Heart right ventricle (tissue), 16 donors: ENCODE measurements at regions not wholly inside any gene's neighbourhood (a gene's known extent, or its start where the extent isn't known, plus 50 kb on each side); places are given as distances from the start of the nearest gene placed in this dataset.

ENCODE experiments used
- ATAC-seq, 8 donors: fragments of 200-7000 bp; cut with Tn5 transposase; one replicate each; pipeline ENCODE4 v1.9.1; 2020; ENCODE audit warnings: mild to moderate bottlenecking in 8 of 8, moderate library complexity in 8 of 8, moderate number of reproducible peaks in 1 of 8
- DNase-seq, 2 donors: peaks; one replicate each; pipeline ENCODE4 v3.0.0-alpha.2; 2020
- H3K27ac ChIP-seq, 10 donors: fragments of 200-600 bp; sonication (generic) in 2 of 10; one replicate each; pipeline versions ENCODE4 v1.5.0 to v1.8.0; 2020 to 2022; ENCODE audit warnings: mild to moderate bottlenecking in 3 of 10
- H3K27me3 ChIP-seq, 7 donors: fragments of 200-600 bp; one replicate each; pipeline ENCODE4 v1.8.0; 2021 to 2022; ENCODE audit warnings: mild to moderate bottlenecking in 2 of 7
- H3K36me3 ChIP-seq, 9 donors: fragments of 200-600 bp; sonication (generic) in 1 of 9; one replicate each; pipeline versions ENCODE4 v1.5.0 to v1.8.0; 2020 to 2022; ENCODE audit warnings: mild to moderate bottlenecking in 2 of 9
- H3K4me1 ChIP-seq, 9 donors: fragments of 200-600 bp; sonication (generic) in 1 of 9; one replicate each; pipeline versions ENCODE4 v1.5.0 to v1.8.0; 2020 to 2022; ENCODE audit warnings: mild to moderate bottlenecking in 4 of 9
- H3K4me3 ChIP-seq, 10 donors: fragments of 200-600 bp; sonication (generic) in 2 of 10; one replicate each; pipeline versions ENCODE4 v1.5.0 to v1.8.0; 2020 to 2022; ENCODE audit warnings: mild to moderate bottlenecking in 7 of 10, moderate library complexity in 2 of 10
- H3K9me3 ChIP-seq, 11 donors: fragments of 200-600 bp in 10 of 11; sonication (generic) in 2 of 11; one replicate each; pipeline versions ENCODE4 v1.5.0 to v1.8.0; 2013 to 2022; ENCODE audit warnings: mild to moderate bottlenecking in 2 of 11, control low read depth in 1 of 11, moderate library complexity in 1 of 11
- WGBS, 2 donors: extraction: QIAGEN DNeasy Blood & Tissue Kit; methylation state at CpG; one replicate each; pipeline ENCODE4 v1.1.7; 2013; ENCODE audit warnings: inconsistent platforms in 1 of 2; 5-methylcytosine and 5-hydroxymethylcytosine counted together
- intact Hi-C, 10 donors: fragments of 100-400 bp; cut with DNase I; formaldehyde crosslinking; loops; one replicate each; pipeline versions ENCODE4 v1.11.1 to v1.14.2; 2022
- TF ChIP-seq, protein P1 (sequence below), 9 donors: fragments of 200-600 bp; sonication (generic) in 2 of 9; IDR thresholded peaks; one replicate each; pipeline versions ENCODE4 v1.5.0 to v1.8.0; 2021 to 2022; ENCODE audit warnings: antibody characterized with exemption in 9 of 9, mild to moderate bottlenecking in 5 of 9, moderate library complexity in 1 of 9
- donor health status: Arrhythmogenic right ventricular cardiomyopathy.
- donor health status: ischemic (EF 13 %, LVEDD 7.1; RV severe dilation, severe dysfunction).
- donor health status: healthy with polysubstance abuse.
- donor health status: DM: no; HTN: yes; CAD: no.
- donor health status: DM: no; HTN: no; CAD: no.
- donor health status: ischemic (EF 25% LVEDD 6.9; RV normal size, moderate dysfunction).
- donor health status: ischemic (EF 25% LVEDD 5.7; RV mildly dilated, moderate dysfunction).
- donor health status: healthy.
- donor health status: DM: yes; HTN: yes; CAD: no.
- donor health status: Ischemic cardiomyopathy.
- donor health status: ischemic (EF 35%, LVEDD 5.7; RV mildly dilated, moderate dysfunction).
- donor health status: nonischemic (EF 11% LVEDD 7.7; RV severe dilation, severe dysfunction).
- donor health status: DM: yes; HTN: yes; CAD: no.
- donor health status: PGD.
- donor health status: ischemic (EF 29% LVEDD 5.4; RV normal size, mild dysfunction).
- donor health status: nonischemic (EF 23%, LVEDD 6.1; RV moderate dilation, normal function).

DNA sequence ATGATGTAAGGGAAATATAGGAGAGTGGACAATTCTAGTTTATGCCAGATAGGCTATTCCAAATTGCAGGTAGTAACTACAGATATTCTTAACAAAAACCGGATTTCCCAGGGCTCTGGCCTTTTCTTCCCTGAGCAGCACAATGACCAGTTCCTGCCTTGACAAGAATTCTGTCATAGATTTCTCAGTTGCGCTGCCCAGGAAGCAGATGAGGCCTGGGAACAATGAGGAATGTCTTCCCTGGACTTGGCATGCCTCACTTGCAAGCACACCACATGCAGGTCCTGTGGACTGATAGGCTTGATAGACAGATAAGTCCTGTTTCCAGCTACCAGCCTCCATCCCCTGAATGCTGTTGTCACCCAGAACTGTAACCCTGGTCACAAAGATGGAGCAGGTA, 174.5 kb upstream of the PRSS58 start:
- TF ChIP-seq, protein P1, sequence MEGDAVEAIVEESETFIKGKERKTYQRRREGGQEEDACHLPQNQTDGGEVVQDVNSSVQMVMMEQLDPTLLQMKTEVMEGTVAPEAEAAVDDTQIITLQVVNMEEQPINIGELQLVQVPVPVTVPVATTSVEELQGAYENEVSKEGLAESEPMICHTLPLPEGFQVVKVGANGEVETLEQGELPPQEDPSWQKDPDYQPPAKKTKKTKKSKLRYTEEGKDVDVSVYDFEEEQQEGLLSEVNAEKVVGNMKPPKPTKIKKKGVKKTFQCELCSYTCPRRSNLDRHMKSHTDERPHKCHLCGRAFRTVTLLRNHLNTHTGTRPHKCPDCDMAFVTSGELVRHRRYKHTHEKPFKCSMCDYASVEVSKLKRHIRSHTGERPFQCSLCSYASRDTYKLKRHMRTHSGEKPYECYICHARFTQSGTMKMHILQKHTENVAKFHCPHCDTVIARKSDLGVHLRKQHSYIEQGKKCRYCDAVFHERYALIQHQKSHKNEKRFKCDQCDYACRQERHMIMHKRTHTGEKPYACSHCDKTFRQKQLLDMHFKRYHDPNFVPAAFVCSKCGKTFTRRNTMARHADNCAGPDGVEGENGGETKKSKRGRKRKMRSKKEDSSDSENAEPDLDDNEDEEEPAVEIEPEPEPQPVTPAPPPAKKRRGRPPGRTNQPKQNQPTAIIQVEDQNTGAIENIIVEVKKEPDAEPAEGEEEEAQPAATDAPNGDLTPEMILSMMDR (IDR thresholded peaks at IDR 0.05), result no peak
- no peak overlapping the region for H3K4me3 ChIP-seq
- DNase-seq, result no peak
- peaks cover 0 to 4% (median 0%) of the 10 kb centered on the region in 11 donors for H3K9me3 ChIP-seq
- intact Hi-C loops, result no loop called here
- H3K27me3 ChIP-seq, result peaks cover 0 to 4% (median 0%) of the 10 kb centered on the region in 7 donors
- H3K36me3 ChIP-seq, result no peaks in the 10 kb centered on the region
- no peak for ATAC-seq
- 54 to 61% methylated on average over 2 of the region's 2 CpGs for WGBS, 2 donors
- no peak overlapping the region for H3K27ac ChIP-seq
- H3K4me1 ChIP-seq, result no peaks in the 10 kb centered on the region

DNA sequence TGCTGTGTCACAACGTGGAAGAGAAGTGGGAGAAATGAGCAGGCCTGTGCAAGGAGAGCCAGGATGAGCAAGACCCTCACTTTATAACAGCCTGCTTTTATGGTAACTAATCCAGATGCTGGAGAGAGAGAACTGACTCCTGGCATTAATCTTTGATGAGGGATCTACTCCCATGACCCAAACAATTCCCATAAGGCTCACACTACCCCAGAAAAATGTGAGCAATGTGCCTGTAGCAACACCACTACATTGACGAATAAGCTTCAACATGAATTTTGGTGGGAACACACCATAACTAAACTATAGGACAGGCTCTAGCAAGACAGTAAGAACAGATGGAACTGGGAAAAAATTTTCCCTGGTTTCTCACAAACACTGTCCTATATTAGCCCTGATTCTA, 173.6 kb upstream of the PRSS58 start:
- no peak for ATAC-seq
- H3K9me3 ChIP-seq, result peaks cover 0 to 4% (median 0%) of the 10 kb centered on the region in 11 donors
- intact Hi-C loops, result no loop called here

DNA sequence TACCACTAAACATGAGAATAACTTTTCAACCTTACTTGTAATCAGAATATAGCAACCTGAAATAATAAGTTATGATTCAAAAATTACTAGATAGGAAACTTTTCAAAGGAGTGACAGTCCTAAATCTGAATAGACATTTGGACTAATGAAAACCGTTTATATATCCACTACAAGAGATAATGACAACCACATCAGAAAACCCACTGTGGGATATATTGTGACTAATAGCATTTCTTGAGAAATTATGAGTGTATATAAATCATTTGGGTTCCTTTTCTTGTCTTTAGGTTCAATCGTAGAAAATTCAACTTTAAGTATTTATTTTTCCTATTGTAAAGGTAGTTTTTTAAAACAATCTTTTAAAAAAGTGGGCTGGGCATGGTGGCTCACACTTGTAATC, 170.2 kb upstream of the PRSS58 start:
- H3K27me3 ChIP-seq, result peaks cover 0 to 8% (median 0%) of the 10 kb centered on the region in 7 donors
- 58 to 72% methylated on average over 2 of the region's 2 CpGs for WGBS, 2 donors
- DNase-seq (no peak), ATAC-seq (no peak)
- TF ChIP-seq, protein P1 (IDR thresholded peaks at IDR 0.05), result no peak
- intact Hi-C loops, result no loop called here
- no peak overlapping the region for H3K27ac ChIP-seq
- no peaks in the 10 kb centered on the region for H3K4me1 ChIP-seq
- H3K4me3 ChIP-seq, result no peak overlapping the region
- H3K36me3 ChIP-seq, result no peaks in the 10 kb centered on the region
- no peaks in the 10 kb centered on the region for H3K9me3 ChIP-seq

More for the DNA sequence above, 173.6 kb upstream of the PRSS58 start:
- no peaks in the 10 kb centered on the region for H3K36me3 ChIP-seq
- TF ChIP-seq, protein P1 (IDR thresholded peaks at IDR 0.05), result no peak
- H3K27ac ChIP-seq, result no peak overlapping the region
- peaks cover 0 to 8% (median 0%) of the 10 kb centered on the region in 7 donors for H3K27me3 ChIP-seq
- H3K4me1 ChIP-seq, result no peaks in the 10 kb centered on the region
- no peak for DNase-seq
- H3K4me3 ChIP-seq, result no peak overlapping the region
- WGBS, 2 donors, result 68 to 73% methylated on average over 2 of the region's 2 CpGs

DNA sequence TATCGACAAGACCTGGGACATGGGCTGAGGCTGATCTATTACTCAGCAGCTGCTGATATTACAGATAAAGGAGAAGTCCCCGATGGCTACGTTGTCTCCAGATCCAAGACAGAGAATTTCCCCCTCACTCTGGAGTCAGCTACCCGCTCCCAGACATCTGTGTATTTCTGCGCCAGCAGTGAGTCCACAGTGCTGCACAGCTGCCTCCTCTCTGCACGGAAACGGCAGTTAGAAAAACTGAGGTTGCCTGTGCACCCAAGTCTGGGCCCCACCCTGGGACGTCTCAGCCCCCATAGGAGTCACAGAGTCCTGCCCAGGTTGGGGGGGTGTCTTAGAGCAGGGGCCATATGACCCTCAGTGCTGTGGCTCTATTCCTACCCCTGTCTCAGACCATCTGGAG, 167.4 kb upstream of the PRSS58 start:
- ATAC-seq, result no peak
- Histone ChIP-seq H3K27ac (no peak overlapping the region), H3K4me1 (no peaks in the 10 kb centered on the region), H3K9me3 (no peaks in the 10 kb centered on the region), H3K4me3 (no peak overlapping the region), H3K36me3 (no peaks in the 10 kb centered on the region), H3K27me3 (peaks cover 0 to 8% (median 0%) of the 10 kb centered on the region in 7 donors)
- TF ChIP-seq, protein P1 (IDR thresholded peaks at IDR 0.05), result no peak
- no peak for DNase-seq
- WGBS, 2 donors, result 58 to 66% methylated on average over 8 of the region's 8 CpGs
- intact Hi-C loops, result no loop called here
